GM21619 (cell line): ENCODE measurements at regions not wholly inside any gene's neighbourhood (a gene's known extent, or its start where the extent isn't known, plus 50 kb on each side); places are given as distances from the start of the nearest gene placed in this dataset.

Experiments used
- ATAC-seq: cut with Tn5 transposase; IDR thresholded peaks from one replicate; pipeline ENCODE4 v1.9.1; 2021; ENCODE audit not compliant: unreplicated experiment

DNA sequence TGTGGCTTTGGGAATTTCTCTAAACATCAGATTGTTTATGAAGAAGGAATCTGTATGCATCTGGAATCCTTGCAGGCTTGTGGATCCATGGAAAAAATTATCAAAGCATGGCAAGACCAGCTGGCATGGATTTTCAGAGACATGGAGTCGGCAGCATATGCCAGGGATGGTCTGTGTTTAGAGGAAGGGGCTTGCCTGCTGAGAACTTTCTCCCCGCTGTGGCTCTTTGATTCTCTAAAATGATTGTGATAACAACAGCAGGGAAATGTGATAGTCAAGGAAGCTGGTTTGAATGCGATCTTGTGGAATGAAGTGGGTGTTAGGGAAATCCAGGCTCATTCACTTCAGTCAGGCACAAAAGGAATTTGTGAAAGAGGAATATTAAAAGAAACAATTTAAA, 245.7 kb upstream of the THRB start:
- ATAC-seq = no peak

- no peak for ATAC-seq
Observed at GRCh38 chr3:24741506-24741905, 246.9 kb upstream of the THRB start.

DNA sequence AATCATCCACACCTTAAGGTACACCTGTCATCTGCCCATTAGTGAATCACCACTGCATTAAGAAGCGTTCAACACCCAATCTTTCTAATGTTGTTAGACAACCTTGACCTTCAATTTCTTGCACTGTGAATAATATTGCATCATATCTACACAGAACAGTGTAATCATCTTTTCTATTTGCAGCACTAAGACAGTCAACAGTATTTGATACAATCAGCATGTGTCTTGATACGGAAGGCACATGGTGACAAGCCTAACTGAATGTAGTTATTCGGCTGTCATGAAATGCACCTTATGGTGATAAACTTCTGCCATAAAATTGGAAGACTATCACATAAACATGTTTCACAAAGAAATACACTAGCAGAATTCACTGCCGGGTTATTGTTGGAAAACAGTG, 253.9 kb upstream of the THRB start:
- ATAC-seq = no peak

DNA sequence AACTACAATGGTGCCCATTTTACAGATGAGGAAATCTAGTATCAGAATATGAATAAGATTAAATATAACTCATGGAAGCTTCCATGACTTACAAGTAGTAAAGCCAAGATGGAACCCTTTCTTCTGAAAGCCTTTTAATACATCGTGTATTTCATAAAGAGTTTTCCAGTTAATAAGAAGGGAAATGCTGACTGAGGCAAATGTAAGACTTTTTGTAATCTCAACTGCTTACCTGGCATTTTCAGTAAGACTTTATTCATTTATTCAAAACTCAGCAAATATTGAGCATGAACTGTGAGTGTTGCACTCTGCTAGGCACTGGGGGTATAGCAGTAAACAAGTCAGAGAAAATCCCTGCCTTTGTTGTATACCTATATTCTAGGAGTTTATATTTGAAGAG, 256.4 kb upstream of the THRB start:
- ATAC-seq = no peak

GRCh38 chr3:24756101-24756888, 261.6 kb upstream of the THRB start:
- ATAC-seq = no peak

- ATAC-seq = no peak
Observed at GRCh38 chr3:24763393-24763792, 268.7 kb upstream of the THRB start.

DNA sequence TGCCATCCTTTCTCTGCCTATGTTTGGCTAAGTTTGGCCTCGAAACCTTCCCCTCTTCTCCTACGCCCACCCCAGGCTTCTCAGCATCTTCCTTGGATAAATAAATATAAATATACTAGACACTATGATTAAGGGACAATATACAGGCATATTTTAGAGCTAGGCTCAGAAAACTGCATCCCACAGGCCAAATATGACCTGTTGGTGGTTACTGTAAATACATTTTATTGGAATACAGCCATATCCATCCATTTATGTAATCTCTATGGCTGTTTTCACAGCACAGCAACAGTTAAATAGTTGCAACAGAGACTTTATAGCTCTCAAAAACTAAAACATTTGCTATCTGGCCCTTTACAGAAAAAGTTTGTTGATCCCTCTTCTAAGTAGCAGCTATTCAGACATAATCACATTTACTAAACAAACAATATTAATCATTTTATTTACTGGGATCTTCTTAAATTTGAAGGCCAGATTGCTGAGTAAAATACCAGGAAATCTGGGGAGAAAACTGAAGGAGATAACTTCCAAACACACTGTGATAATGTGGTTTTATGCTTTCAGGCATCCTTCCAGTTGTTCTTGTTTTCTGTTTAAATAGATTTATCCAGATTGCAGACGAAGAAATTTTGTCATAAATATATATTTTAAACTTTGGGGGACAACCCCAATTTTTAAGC, 269.7 kb upstream of the THRB start:
- ATAC-seq = no peak

DNA sequence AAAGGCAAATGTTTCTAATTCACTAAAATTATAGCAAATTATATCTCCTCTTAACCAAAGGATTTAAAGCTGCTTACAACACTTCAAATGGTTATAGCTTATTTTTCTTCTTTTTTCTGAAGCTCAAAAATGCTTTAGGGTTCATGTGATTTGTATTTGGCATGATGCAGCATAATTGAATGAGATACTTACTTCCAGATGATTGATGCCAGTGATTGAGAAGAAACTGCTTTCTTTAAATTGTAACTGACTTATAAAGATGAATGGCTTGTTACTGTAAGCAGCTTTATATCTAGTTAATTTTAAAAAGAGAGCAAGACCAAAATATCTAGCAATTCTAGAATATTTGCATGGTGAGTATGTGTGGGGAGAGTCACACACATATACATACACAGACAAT, 270.7 kb upstream of the THRB start:
- ATAC-seq = no peak

- no peak for ATAC-seq
Observed at GRCh38 chr3:24769918-24770317, 275.3 kb upstream of the THRB start.

GRCh38 chr3:24773798-24774197, 279.1 kb upstream of the THRB start:
- ATAC-seq = peak; percentile 84

DNA sequence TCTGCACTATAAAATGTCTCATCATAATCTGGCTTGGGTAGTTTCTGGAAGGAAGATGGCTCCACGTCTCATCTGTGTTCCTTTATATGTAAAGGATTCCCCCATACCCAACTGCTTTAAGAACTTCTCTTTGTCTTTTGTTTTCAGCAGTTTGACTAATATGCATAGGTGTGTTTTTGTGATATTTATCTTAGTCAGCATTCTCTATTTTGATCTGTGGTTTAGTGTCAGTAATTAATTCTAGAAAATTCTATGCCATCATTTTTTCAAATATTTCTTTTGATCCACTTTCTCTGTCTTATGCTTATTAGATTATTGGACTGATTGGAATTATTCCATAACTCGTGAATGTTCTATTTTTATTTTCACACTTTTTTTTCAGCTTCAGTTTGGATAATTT, 286.3 kb upstream of the THRB start:
- no peak for ATAC-seq

GRCh38 chr3:24781454-24781853, 286.8 kb upstream of the THRB start:
- no peak for ATAC-seq

GRCh38 chr3:24793896-24794295, 299.2 kb upstream of the THRB start:
- no peak for ATAC-seq

DNA sequence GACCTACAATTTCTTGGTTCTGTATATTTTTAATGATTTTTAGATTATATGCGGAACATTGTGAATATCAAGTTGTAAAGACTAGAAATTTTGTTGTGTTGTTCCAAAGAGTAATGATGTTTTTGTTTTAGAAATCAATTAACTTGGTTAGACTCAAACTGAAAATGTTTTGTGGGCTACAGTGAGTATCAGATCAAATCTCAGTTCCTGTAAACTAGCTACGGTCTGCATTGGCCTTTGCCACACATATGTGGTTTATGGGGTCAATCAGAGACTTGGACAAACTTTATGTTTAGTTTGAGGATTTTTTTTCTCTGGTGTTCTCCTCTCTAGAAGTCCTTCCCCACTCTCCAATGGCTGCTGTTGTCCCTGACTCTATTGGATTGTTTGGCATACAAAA, 308.0 kb upstream of the THRB start:
- peak; percentile 99 for ATAC-seq

GRCh38 chr3:24804095-24804494, 309.4 kb upstream of the THRB start:
- ATAC-seq = no peak

DNA sequence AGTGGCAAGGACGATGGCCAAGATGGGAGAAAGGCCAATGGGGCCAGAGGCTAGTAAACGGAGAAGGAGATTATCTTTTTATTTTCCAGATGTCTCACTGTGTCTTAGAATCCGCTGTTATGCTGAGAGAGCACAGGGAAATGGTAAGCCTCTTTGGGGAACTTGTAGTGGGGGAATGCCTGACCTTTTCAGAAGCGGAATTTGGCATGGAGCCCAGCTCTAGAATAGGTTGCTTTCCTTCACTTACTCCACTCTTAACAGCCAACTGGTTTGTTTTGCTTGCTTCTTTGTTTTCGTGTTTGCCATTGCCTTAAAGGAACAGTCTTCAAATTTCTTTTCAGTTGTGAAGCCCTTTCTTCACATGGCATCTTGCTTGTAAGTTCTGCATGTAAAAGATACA, 316.2 kb upstream of the THRB start:
- no peak for ATAC-seq

DNA sequence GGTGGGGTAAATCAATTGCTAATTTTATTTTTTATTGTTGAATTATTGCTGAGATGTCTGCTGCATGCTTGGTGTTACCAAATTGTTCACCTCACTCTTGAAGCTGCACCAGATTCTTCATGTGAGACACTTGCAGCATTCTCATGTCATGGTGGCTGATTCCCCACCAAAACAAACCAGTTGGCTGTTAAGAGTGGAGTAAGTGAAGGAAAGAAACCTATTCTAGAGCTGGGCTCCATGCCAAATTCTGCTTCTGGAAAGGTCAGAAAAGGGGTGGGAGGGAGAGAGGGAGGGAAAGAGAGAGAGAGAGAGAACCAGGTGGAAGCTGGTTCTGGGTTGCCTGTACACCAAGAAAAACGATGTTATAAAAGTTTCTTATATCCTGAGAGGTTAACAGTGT, 317.5 kb upstream of the THRB start:
- ATAC-seq = no peak

- ATAC-seq = no peak
Observed at GRCh38 chr3:24818055-24818454, 323.4 kb upstream of the THRB start.

DNA sequence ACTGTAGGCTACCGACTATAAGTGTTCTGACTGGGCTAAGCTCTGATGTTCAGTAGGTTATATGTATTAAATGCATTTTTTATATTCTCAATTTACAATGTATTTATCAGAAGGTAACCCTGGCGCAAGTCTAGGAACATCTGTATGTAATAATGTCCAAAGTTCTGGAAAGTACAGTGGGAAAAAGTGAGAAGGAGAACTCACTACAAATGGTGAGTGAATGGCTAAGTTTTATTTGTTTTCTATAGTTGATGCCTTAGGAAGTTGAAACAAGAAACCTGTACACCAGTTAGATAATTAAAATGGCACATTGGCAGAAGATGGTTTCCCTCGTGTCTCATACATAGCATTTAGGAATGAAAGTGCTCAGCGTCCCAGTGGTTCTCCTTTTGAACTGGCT, 333.4 kb upstream of the THRB start:
- ATAC-seq = no peak

DNA sequence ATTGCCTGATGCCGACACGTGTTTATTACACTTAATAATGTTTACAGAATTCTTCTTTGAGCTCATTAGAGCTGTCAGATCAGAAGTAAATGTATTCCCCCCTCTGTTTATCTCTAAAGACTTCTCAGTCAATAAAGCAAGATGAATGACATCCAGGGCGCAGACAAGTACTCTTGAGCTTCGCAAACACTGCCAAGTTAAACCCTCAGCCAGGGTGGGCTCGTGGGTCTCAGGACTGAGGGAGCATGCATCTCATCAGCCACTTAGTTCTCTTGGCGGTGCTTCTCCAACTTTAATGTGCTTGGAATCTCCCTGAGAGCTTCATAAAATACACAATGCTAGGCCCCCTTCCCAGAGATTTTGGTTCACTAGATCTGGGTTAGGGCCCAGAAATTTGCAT, 333.9 kb upstream of the THRB start:
- no peak for ATAC-seq

DNA sequence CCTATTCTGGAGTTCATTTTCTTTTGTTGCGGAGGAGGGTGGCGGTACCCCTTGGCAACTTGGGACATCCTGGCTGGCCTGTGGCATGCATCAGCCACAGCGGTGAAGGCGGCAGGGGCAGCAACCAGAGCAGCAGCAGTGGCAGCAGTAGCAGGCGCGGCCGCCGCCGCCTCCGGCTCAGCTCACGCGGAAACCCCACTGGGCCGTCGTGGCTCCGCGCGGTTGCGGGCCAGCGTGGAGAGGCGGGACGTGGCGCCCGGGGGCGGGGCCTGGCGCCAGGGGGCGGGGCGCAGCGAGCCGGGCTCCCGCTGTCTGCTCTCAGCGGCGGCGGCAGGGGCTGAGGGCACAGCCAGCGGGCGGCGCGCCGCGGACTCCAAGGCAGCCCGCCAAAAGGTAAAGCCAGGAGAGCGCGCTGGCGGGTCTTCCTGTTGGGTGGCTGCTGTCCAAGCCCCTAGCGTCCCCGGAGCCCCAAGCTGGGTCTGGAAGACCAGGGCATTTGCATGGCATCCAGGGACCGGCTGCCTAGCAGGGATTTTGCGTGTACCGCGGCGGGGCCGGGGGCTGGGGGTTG, 334.4 kb upstream of the THRB start:
- ATAC-seq = no peak

GRCh38 chr3:24829629-24830229, 335.1 kb upstream of the THRB start:
- ATAC-seq = no peak
